ENCODE measurements at regions not wholly inside any gene's neighbourhood (a gene's known extent, or its start where the extent isn't known, plus 50 kb on each side); places are given as distances from the start of the nearest gene placed in this dataset.
"Not testable (repeated sequence)": the region's sequence is repeated elsewhere in the genome, so short reads cannot be mapped to it uniquely, and the experiment has no call there.

DNA sequence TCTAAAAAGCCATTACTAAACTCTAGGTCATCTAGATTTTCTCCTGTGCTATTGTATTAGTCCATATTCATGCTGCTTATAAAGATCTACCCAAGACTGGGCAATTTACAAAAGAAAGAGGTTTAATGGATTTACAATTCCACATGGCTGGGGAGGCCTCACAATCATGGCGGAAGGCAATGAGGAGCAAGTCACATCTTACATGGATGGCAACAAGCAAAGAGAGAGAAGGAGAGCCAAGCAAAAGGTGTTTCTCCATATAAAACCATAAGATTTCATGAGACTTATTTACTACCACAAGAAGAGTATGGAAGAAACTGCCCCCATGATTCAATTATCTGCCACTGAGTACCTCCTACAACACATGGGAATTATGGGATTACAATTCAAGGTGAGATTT, 69.6 kb upstream of the CCDC6 start:
- 86% methylated on average over 1 of the region's 1 CpG for WGBS (ENCODE audit: low lambda C conversion rate)
- H3K79me2 ChIP-seq (ENCODE audit: insufficient read depth); H2AFZ ChIP-seq (ENCODE audit: low read depth); H3K4me1 ChIP-seq (ENCODE audit: control insufficient read depth in 1 of 2, insufficient read depth in 2 of 2, low read depth in 1 of 2, low read length in 1 of 2); CTCF ChIA-PET; DNase-seq; POLR2A ChIA-PET; H3K9ac ChIP-seq; H4K20me1 ChIP-seq (ENCODE audit: insufficient read depth); H3F3A ChIP-seq (replicated peaks; ENCODE audit: insufficient read depth); H3K27me3 ChIP-seq (ENCODE audit: insufficient read depth); H3K9me3 ChIP-seq; H3K4me3 ChIP-seq (ENCODE audit: low read depth in 2 of 2, low read length in 1 of 2); H3K4me2 ChIP-seq; H3K36me3 ChIP-seq (replicated peaks in 1 of 2; ENCODE audit: control insufficient read depth in 1 of 2, insufficient read depth in 2 of 2, low read length in 1 of 2); H3K9me2 ChIP-seq; H3K27ac ChIP-seq (ENCODE audit: low read depth in 2 of 2, low read length in 1 of 2): not testable (repeated sequence)

DNA sequence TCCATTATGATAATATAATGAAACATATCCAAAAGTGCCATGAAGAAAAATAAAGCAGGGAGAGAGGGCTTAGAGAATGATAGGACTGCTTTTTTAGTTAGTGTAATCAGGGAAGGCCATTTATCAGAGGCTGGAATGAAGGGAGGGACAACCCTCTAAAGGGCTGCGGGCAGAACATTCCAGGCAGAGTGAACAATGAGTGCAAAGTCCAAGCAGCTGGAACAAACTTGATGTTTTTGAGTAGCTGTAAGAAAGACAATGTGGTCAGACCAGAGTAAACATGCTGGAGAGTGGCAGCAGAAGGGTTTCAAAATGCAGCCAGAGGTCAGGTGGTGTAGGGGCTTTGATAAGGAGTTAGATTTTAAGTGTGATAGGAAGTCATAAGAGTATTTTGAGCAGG, 65.6 kb upstream of the CCDC6 start:
- ChIA-PET POLR2A (no interaction called here), CTCF (interaction anchor here (0.6 kb wide), 1 partner anchor 34 kb away, joined by 3 read pairs; no protein-coding TSS in a partner anchor)
- Histone ChIP-seq H3K79me2 (ENCODE audit: insufficient read depth) (no peaks in the 10 kb centered on the region), H3K9me2 (no peaks in the 10 kb centered on the region), H3K4me1 (ENCODE audit: control insufficient read depth in 1 of 2, insufficient read depth in 2 of 2, low read depth in 1 of 2, low read length in 1 of 2) (peaks cover 0 to 6% of the 10 kb centered on the region in 2 experiments; a peak in 1 of 4 replicates), H3K27me3 (ENCODE audit: insufficient read depth) (no peaks in the 10 kb centered on the region), H3K4me2 (no peak overlapping the region), H3K9ac (no peak overlapping the region), H3K4me3 (ENCODE audit: low read depth in 2 of 2, low read length in 1 of 2) (no peak overlapping the region), H3K9me3 (peaks cover 3% of the 10 kb centered on the region; the same call in 1 of the 2 replicates), H3F3A (replicated peaks; ENCODE audit: insufficient read depth) (no peaks in the 10 kb centered on the region), H4K20me1 (ENCODE audit: insufficient read depth) (no peaks in the 10 kb centered on the region), H3K36me3 (replicated peaks in 1 of 2; ENCODE audit: control insufficient read depth in 1 of 2, insufficient read depth in 2 of 2, low read length in 1 of 2) (no peaks in the 10 kb centered on the region), H3K27ac (ENCODE audit: low read depth in 2 of 2, low read length in 1 of 2) (peak overlapping the region in 1 of 2 experiments; percentile 4; a peak in 1 of 4 replicates), H2AFZ (ENCODE audit: low read depth) (no peak overlapping the region)
- DNase-seq, result peak; percentile 16
- 14% methylated on average over 1 of the region's 1 CpG for WGBS (ENCODE audit: low lambda C conversion rate)
- TF ChIP-seq GATA2 (CRISPR knock-in tag; IDR thresholded peaks at IDR 0.05), result no peak
- TF ChIP-seq TEAD4 (IDR thresholded peaks at IDR 0.05; ENCODE audit: borderline replicate concordance, insufficient read depth), result no peak
- TF ChIP-seq, protein P1, sequence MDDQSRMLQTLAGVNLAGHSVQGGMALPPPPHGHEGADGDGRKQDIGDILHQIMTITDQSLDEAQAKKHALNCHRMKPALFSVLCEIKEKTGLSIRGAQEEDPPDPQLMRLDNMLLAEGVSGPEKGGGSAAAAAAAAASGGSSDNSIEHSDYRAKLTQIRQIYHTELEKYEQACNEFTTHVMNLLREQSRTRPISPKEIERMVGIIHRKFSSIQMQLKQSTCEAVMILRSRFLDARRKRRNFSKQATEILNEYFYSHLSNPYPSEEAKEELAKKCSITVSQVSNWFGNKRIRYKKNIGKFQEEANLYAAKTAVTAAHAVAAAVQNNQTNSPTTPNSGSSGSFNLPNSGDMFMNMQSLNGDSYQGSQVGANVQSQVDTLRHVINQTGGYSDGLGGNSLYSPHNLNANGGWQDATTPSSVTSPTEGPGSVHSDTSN (IDR thresholded peaks at IDR 0.05), result 0 out of 2 replicates have a peak, but pooled peaks have one; percentile 21

DNA sequence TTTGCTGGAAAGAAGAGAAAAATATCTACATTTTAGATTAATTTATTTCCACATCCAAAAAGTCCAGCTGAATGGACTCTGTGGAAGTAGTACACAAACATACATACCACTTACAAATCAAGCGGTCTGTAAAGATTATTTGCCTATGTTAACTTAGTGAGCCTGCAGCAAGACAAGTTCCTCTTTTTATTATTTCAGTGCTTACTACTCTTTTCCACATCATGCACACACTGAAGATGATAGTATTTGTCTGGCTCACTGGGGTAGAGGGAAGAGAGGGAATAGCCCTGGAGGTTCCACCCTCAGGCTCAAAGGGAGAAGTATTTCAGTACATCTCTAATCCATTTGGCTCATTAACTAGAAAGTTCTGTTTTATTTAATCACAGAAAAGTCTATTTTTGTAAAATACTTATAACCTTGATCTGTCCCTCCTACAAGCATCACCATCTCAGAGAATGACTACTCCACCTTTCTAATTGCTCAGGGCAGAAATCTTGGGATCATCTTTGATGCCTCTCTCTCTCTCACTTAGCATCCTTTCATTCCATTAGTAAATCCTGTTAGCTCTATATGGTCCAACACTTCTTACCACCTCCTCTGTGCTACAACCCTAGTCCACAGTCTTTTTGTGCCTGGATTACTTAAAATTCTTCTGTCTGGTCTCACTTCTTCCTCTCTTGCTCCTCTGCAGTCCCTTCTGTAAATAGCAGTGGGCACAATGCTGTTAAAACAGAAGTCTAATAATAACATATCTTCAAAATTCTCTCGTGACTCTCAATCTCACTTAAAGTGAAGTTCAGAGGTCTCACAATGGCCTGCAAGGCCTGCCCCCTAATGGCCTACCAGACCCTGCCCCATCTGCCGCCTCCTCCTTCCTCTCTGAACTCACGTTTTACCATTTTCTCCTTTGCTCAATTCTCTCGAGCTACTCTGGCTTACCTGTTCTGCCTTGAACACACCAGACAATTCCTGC, 64.3 kb upstream of the CCDC6 start:
- Histone ChIP-seq H4K20me1 (ENCODE audit: insufficient read depth) (no peaks in the 10 kb centered on the region), H3K36me3 (replicated peaks in 1 of 2; ENCODE audit: control insufficient read depth in 1 of 2, insufficient read depth in 2 of 2, low read length in 1 of 2) (no peaks in the 10 kb centered on the region), H3K4me1 (ENCODE audit: control insufficient read depth in 1 of 2, insufficient read depth in 2 of 2, low read depth in 1 of 2, low read length in 1 of 2) (peaks cover 0 to 6% of the 10 kb centered on the region in 2 experiments; a peak in 1 of 4 replicates), H3F3A (replicated peaks; ENCODE audit: insufficient read depth) (no peaks in the 10 kb centered on the region), H3K27me3 (ENCODE audit: insufficient read depth) (no peaks in the 10 kb centered on the region), H3K4me3 (ENCODE audit: low read depth in 2 of 2, low read length in 1 of 2) (no peak overlapping the region), H3K79me2 (ENCODE audit: insufficient read depth) (no peaks in the 10 kb centered on the region), H3K9ac (no peak overlapping the region), H2AFZ (ENCODE audit: low read depth) (no peak overlapping the region), H3K27ac (ENCODE audit: low read depth in 2 of 2, low read length in 1 of 2) (no peak overlapping the region), H3K4me2 (no peak overlapping the region), H3K9me2 (no peaks in the 10 kb centered on the region), H3K9me3 (no peaks in the 10 kb centered on the region)
- 77% methylated on average over 5 of the region's 5 CpGs for WGBS (ENCODE audit: low lambda C conversion rate)
- ChIA-PET POLR2A (no interaction called here), CTCF (no interaction called here)
- DNase-seq, result no peak
- TF ChIP-seq RCOR1 (IDR thresholded peaks at IDR 0.05; ENCODE audit: low read length) (no peak), NRF1 (IDR thresholded peaks at IDR 0.05; ENCODE audit: low read depth, low read length) (no peak), EZH2phosphoT487 (IDR thresholded peaks at IDR 0.05; ENCODE audit: borderline replicate concordance, low read depth) (no peak), GABPA (IDR thresholded peaks at IDR 0.05; ENCODE audit: low read depth) (no peak), FOSL2 (IDR thresholded peaks at IDR 0.05; ENCODE audit: borderline replicate concordance, low read depth) (no peak), TCF12 (IDR thresholded peaks at IDR 0.05) (no peak), FOXJ3 (CRISPR knock-in tag; IDR thresholded peaks at IDR 0.05) (no peak), FOXM1 (IDR thresholded peaks at IDR 0.05; ENCODE audit: low read depth) (no peak), GATA2 (CRISPR knock-in tag; IDR thresholded peaks at IDR 0.05) (no peak)
- TF ChIP-seq, protein P2, sequence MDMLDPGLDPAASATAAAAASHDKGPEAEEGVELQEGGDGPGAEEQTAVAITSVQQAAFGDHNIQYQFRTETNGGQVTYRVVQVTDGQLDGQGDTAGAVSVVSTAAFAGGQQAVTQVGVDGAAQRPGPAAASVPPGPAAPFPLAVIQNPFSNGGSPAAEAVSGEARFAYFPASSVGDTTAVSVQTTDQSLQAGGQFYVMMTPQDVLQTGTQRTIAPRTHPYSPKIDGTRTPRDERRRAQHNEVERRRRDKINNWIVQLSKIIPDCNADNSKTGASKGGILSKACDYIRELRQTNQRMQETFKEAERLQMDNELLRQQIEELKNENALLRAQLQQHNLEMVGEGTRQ (IDR thresholded peaks at IDR 0.05; ENCODE audit: borderline replicate concordance, low read depth, low read length), result no peak
- TF ChIP-seq, protein P3, sequence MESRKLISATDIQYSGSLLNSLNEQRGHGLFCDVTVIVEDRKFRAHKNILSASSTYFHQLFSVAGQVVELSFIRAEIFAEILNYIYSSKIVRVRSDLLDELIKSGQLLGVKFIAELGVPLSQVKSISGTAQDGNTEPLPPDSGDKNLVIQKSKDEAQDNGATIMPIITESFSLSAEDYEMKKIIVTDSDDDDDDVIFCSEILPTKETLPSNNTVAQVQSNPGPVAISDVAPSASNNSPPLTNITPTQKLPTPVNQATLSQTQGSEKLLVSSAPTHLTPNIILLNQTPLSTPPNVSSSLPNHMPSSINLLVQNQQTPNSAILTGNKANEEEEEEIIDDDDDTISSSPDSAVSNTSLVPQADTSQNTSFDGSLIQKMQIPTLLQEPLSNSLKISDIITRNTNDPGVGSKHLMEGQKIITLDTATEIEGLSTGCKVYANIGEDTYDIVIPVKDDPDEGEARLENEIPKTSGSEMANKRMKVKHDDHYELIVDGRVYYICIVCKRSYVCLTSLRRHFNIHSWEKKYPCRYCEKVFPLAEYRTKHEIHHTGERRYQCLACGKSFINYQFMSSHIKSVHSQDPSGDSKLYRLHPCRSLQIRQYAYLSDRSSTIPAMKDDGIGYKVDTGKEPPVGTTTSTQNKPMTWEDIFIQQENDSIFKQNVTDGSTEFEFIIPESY (IDR thresholded peaks at IDR 0.05; ENCODE audit: borderline replicate concordance, low read depth), result no peak
- TF ChIP-seq, protein P4, sequence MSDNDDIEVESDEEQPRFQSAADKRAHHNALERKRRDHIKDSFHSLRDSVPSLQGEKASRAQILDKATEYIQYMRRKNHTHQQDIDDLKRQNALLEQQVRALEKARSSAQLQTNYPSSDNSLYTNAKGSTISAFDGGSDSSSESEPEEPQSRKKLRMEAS (IDR thresholded peaks at IDR 0.05; ENCODE audit: low read depth), result no peak

All from SK-N-SH (cell line).